HepG2 (cell line): ENCODE measurements at regions not wholly inside any gene's neighbourhood (a gene's known extent, or its start where the extent isn't known, plus 50 kb on each side); places are given as distances from the start of the nearest gene placed in this dataset.

ENCODE experiments used
- GATAD2A ChIP-seq: IDR thresholded peaks from 2 replicates; pipeline ENCODE4 v1.6.1; 2016
- HNF4G ChIP-seq, 2 experiments: sonication (generic) in 1 of 2; formaldehyde crosslinking in 1 of 2; IDR thresholded peaks; 2 replicates each; pipeline versions ENCODE4 v1.4.0 to v1.6.1; 2011 to 2020; ENCODE audit warnings: borderline replicate concordance in 2 of 2, low read depth in 2 of 2, mild to moderate bottlenecking in 2 of 2, low read length in 1 of 2, missing genetic modification reagents in 1 of 2, moderate library complexity in 1 of 2
- HOXA5 ChIP-seq: sonication (generic); formaldehyde crosslinking; IDR thresholded peaks from 2 replicates; pipeline ENCODE4 v1.4.0; 2020; ENCODE audit warnings: missing genetic modification reagents
- MED1 ChIP-seq: sonication (generic); formaldehyde crosslinking; IDR thresholded peaks from 2 replicates; pipeline ENCODE4 v1.4.0; 2020; ENCODE audit warnings: missing genetic modification reagents
- PCBP2 ChIP-seq: fragments of 200-400 bp; formaldehyde crosslinking; optimal IDR thresholded peaks from 2 replicates; pipeline ENCODE3; 2018; ENCODE audit warnings: low read length, low read depth; ENCODE audit not compliant: poor library complexity, severe bottlenecking
- ZNF510 ChIP-seq: sonication (generic); formaldehyde crosslinking; IDR thresholded peaks from 2 replicates; pipeline ENCODE4 v1.4.0; 2020; ENCODE audit warnings: low read depth, mild to moderate bottlenecking, missing genetic modification reagents
- ZNF556 ChIP-seq: sonication (generic); formaldehyde crosslinking; IDR thresholded peaks from 2 replicates; pipeline ENCODE4 v1.4.0; 2020; ENCODE audit warnings: mild to moderate bottlenecking, missing genetic modification reagents, borderline replicate concordance
- ZNF572 ChIP-seq: sonication (generic); formaldehyde crosslinking; IDR thresholded peaks from 2 replicates; pipeline ENCODE4 v1.5.1; 2020; ENCODE audit warnings: mild to moderate bottlenecking, missing genetic modification reagents
- TF ChIP-seq, protein P1 (sequence below): IDR thresholded peaks from 2 replicates; pipeline ENCODE4 v1.6.1; 2016; ENCODE audit warnings: control low read depth
- TF ChIP-seq, protein P2 (sequence below): sonication (generic); formaldehyde crosslinking; conservative IDR thresholded peaks from 2 replicates; pipeline ENCODE4 v1.8.0; 2022; ENCODE audit warnings: missing genetic modification reagents
- TF ChIP-seq, protein P3 (sequence below): sonication (generic); formaldehyde crosslinking; IDR thresholded peaks from 2 replicates; pipeline ENCODE4 v1.8.0; 2023; ENCODE audit warnings: mild to moderate bottlenecking, missing genetic modification reagents
- TF ChIP-seq, protein P4 (sequence below): IDR thresholded peaks from 2 replicates; pipeline ENCODE4 v1.6.1; 2016; ENCODE audit warnings: low read depth

DNA sequence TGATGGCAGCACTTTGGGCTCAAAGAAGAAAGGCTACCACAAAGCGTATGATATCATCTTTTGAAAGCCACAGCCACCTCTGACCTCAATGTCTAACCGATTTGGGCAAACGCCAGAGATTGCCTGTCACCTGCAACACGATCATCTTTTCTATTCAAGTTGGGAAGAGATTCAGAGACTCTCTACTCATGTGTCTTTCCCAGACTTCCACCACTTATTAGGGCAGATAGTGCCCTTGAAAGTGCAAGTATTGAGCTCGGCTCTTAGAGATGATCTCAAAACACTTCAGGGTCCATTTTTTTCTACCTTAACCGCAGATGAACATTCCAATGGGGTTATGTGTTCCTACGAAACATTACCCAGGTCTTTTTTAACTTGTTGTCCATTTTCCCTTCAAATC lies 213.7 kb downstream of the DRD1 start (continued):
- TF ChIP-seq, protein P1, sequence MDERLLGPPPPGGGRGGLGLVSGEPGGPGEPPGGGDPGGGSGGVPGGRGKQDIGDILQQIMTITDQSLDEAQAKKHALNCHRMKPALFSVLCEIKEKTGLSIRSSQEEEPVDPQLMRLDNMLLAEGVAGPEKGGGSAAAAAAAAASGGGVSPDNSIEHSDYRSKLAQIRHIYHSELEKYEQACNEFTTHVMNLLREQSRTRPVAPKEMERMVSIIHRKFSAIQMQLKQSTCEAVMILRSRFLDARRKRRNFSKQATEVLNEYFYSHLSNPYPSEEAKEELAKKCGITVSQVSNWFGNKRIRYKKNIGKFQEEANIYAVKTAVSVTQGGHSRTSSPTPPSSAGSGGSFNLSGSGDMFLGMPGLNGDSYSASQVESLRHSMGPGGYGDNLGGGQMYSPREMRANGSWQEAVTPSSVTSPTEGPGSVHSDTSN (CRISPR knock-in tag) = no peak
- TF ChIP-seq ZNF510 (CRISPR knock-in tag) = no peak
- TF ChIP-seq, protein P2, sequence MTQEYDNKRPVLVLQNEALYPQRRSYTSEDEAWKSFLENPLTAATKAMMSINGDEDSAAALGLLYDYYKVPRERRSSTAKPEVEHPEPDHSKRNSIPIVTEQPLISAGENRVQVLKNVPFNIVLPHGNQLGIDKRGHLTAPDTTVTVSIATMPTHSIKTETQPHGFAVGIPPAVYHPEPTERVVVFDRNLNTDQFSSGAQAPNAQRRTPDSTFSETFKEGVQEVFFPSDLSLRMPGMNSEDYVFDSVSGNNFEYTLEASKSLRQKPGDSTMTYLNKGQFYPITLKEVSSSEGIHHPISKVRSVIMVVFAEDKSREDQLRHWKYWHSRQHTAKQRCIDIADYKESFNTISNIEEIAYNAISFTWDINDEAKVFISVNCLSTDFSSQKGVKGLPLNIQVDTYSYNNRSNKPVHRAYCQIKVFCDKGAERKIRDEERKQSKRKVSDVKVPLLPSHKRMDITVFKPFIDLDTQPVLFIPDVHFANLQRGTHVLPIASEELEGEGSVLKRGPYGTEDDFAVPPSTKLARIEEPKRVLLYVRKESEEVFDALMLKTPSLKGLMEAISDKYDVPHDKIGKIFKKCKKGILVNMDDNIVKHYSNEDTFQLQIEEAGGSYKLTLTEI = no peak
- TF ChIP-seq PCBP2 = no peak
- TF ChIP-seq HOXA5 (CRISPR knock-in tag) = no peak
- no peak for TF ChIP-seq HNF4G (IDR thresholded peaks at IDR 0.05; ENCODE audit: borderline replicate concordance, low read depth, low read length)
- TF ChIP-seq HNF4G (CRISPR knock-in tag; IDR thresholded peaks at IDR 0.05; ENCODE audit: borderline replicate concordance, low read depth) = no peak
- TF ChIP-seq, protein P3, sequence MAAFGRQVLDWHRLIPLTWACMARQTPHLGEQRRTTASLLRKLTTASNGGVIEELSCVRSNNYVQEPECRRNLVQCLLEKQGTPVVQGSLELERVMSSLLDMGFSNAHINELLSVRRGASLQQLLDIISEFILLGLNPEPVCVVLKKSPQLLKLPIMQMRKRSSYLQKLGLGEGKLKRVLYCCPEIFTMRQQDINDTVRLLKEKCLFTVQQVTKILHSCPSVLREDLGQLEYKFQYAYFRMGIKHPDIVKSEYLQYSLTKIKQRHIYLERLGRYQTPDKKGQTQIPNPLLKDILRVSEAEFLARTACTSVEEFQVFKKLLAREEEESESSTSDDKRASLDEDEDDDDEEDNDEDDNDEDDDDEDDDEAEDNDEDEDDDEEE (CRISPR knock-in tag) = no peak
- TF ChIP-seq ZNF556 (CRISPR knock-in tag) = no peak
- no peak for TF ChIP-seq MED1 (CRISPR knock-in tag)
- no peak for TF ChIP-seq GATAD2A (CRISPR knock-in tag)
- TF ChIP-seq, protein P4, sequence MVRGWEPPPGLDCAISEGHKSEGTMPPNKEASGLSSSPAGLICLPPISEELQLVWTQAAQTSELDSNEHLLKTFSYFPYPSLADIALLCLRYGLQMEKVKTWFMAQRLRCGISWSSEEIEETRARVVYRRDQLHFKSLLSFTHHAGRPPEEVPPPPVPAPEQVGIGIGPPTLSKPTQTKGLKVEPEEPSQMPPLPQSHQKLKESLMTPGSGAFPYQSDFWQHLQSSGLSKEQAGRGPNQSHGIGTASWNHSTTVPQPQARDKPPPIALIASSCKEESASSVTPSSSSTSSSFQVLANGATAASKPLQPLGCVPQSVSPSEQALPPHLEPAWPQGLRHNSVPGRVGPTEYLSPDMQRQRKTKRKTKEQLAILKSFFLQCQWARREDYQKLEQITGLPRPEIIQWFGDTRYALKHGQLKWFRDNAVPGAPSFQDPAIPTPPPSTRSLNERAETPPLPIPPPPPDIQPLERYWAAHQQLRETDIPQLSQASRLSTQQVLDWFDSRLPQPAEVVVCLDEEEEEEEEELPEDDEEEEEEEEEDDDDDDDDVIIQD (CRISPR knock-in tag) = no peak
- no peak for TF ChIP-seq ZNF572 (CRISPR knock-in tag)
